Heart left ventricle (tissue), 16 donors: ENCODE measurements at regions not wholly inside any gene's neighbourhood (a gene's known extent, or its start where the extent isn't known, plus 50 kb on each side); places are given as distances from the start of the nearest gene placed in this dataset.
A peak's percentile ranks its signal among the peaks of the same experiment; 100 is the strongest.

Source experiments
- ATAC-seq, 4 donors: fragments of 200-7000 bp; cut with Tn5 transposase; one replicate each; pipeline ENCODE4 v1.9.1; 2020 to 2022; ENCODE audit warnings: moderate library complexity in 4 of 4, mild to moderate bottlenecking in 3 of 4, moderate number of reproducible peaks in 1 of 4
- DNase-seq, 5 donors: peaks; one replicate each; pipeline ENCODE4 v3.0.0-alpha.2; 2020
- H3K27ac ChIP-seq, 12 donors: fragments of 200-600 bp; sonication (generic) in 4 of 12; one replicate each; pipeline versions ENCODE4 v1.5.0 to v1.8.0; 2016 to 2022; ENCODE audit warnings: mild to moderate bottlenecking in 2 of 12
- H3K27me3 ChIP-seq, 9 donors: fragments of 200-600 bp; sonication (generic) in 2 of 9; one replicate each; pipeline versions ENCODE4 v1.5.1 to v1.8.0; 2016 to 2022; ENCODE audit warnings: mild to moderate bottlenecking in 3 of 9
- H3K36me3 ChIP-seq, 9 donors: fragments of 200-600 bp; sonication (generic) in 2 of 9; one replicate each; pipeline versions ENCODE4 v1.5.0 to v1.8.0; 2018 to 2022; ENCODE audit warnings: mild to moderate bottlenecking in 2 of 9
- H3K4me1 ChIP-seq, 12 donors: fragments of 200-600 bp; sonication (generic) in 4 of 12; one replicate each; pipeline versions ENCODE4 v1.5.0 to v1.8.0; 2016 to 2022; ENCODE audit warnings: mild to moderate bottlenecking in 3 of 12
- H3K4me3 ChIP-seq, 12 donors: fragments of 200-600 bp; sonication (generic) in 4 of 12; one replicate each; pipeline versions ENCODE4 v1.5.0 to v1.8.0; 2017 to 2022; ENCODE audit warnings: mild to moderate bottlenecking in 9 of 12, moderate library complexity in 4 of 12
- H3K9me3 ChIP-seq, 12 donors: fragments of 200-600 bp; sonication (generic) in 4 of 12; one replicate each; pipeline versions ENCODE4 v1.5.0 to v1.8.0; 2016 to 2022; ENCODE audit warnings: mild to moderate bottlenecking in 1 of 12
- CTCF ChIP-seq, 12 donors: fragments of 200-600 bp; sonication (generic) in 4 of 12; IDR thresholded peaks; one replicate each; pipeline versions ENCODE4 v1.5.0 to v1.8.0; 2018 to 2022; ENCODE audit warnings: antibody characterized with exemption in 12 of 12, mild to moderate bottlenecking in 5 of 12
- POLR2A ChIP-seq, 2 donors: fragments of 450-650 bp; IDR thresholded peaks; one replicate each; pipeline ENCODE4 v1.6.1; 2017; ENCODE audit warnings: antibody characterized with exemption in 2 of 2, mild to moderate bottlenecking in 2 of 2, moderate library complexity in 2 of 2
- WGBS, 4 donors: extraction: QIAGEN DNeasy Blood & Tissue Kit in 2 of 4; methylation state at CpG; one replicate each; pipeline versions ENCODE4 v1.1.5 to v1.1.7; 2013 to 2018; 5-methylcytosine and 5-hydroxymethylcytosine counted together
- intact Hi-C, 10 donors: fragments of 100-400 bp; cut with DNase I; formaldehyde crosslinking; loops; one replicate each; pipeline versions ENCODE4 v1.11.1 to v1.14.2; 2022
- donor health status: ischemic (EF 13 %, LVEDD 7.1; RV severe dilation, severe dysfunction).
- donor health status: healthy with polysubstance abuse.
- donor health status: DM: no; HTN: yes; CAD: no.
- donor health status: DM: no; HTN: no; CAD: no.
- donor health status: ischemic (EF 25% LVEDD 6.9; RV normal size, moderate dysfunction).
- donor health status: ischemic (EF 25% LVEDD 5.7; RV mildly dilated, moderate dysfunction).
- donor health status: healthy.
- donor health status: DM: yes; HTN: yes; CAD: no.
- donor health status: ischemic (EF 35%, LVEDD 5.7; RV mildly dilated, moderate dysfunction).
- donor health status: nonischemic (EF 11% LVEDD 7.7; RV severe dilation, severe dysfunction).
- donor health status: DM: yes; HTN: yes; CAD: no.
- donor health status: PGD.
- donor health status: ischemic (EF 29% LVEDD 5.4; RV normal size, mild dysfunction).
- donor health status: nonischemic (EF 23%, LVEDD 6.1; RV moderate dilation, normal function).

GRCh38 chr14:97554597-97554996 lies 757.4 kb downstream of the VRK1 start:
- Histone ChIP-seq H3K27me3 (peaks cover 0 to 17% (median 0%) of the 10 kb centered on the region in 9 donors), H3K9me3 (peaks cover 0 to 3% (median 0%) of the 10 kb centered on the region in 12 donors), H3K4me3 (no peak overlapping the region), H3K4me1 (no peaks in the 10 kb centered on the region), H3K36me3 (no peaks in the 10 kb centered on the region), H3K27ac (no peak overlapping the region)
- TF ChIP-seq CTCF (IDR thresholded peaks at IDR 0.05) (no peak), POLR2A (IDR thresholded peaks at IDR 0.05) (no peak)
- intact Hi-C loops = no loop called here
- WGBS, 4 donors = 52 to 60% (median 55%) methylated on average over 4 of the region's 4 CpGs
- DNase-seq (no peak), ATAC-seq (no peak)

GRCh38 chr14:97564334-97564733 lies 767.2 kb downstream of the VRK1 start:
- no peak for ATAC-seq
- Histone ChIP-seq H3K4me3 (no peak overlapping the region), H3K4me1 (no peaks in the 10 kb centered on the region), H3K27ac (no peak overlapping the region), H3K36me3 (no peaks in the 10 kb centered on the region), H3K9me3 (peaks cover 0 to 6% (median 0%) of the 10 kb centered on the region in 12 donors), H3K27me3 (peaks cover 0 to 5% (median 0%) of the 10 kb centered on the region in 9 donors)
- WGBS, 4 donors = 54 to 60% (median 57%) methylated on average over 3 of the region's 3 CpGs
- DNase-seq = no peak
- TF ChIP-seq POLR2A (IDR thresholded peaks at IDR 0.05) (no peak), CTCF (IDR thresholded peaks at IDR 0.05) (no peak)
- intact Hi-C loops = no loop called here

GRCh38 chr14:97571201-97571600 lies 774.0 kb downstream of the VRK1 start:
- ATAC-seq (no peak), DNase-seq (no peak)
- intact Hi-C loops = no loop called here
- no peak overlapping the region for H3K27ac ChIP-seq
- H3K36me3 ChIP-seq = no peaks in the 10 kb centered on the region
- WGBS, 4 donors = 87 to 92% (median 89%) methylated on average over 5 of the region's 5 CpGs
- TF ChIP-seq POLR2A (IDR thresholded peaks at IDR 0.05) (no peak), CTCF (IDR thresholded peaks at IDR 0.05) (no peak)
- H3K27me3 ChIP-seq = peaks cover 0 to 13% (median 0%) of the 10 kb centered on the region in 9 donors
- H3K4me3 ChIP-seq = no peak overlapping the region
- H3K4me1 ChIP-seq = no peaks in the 10 kb centered on the region
- peaks cover 0 to 4% (median 0%) of the 10 kb centered on the region in 12 donors for H3K9me3 ChIP-seq

GRCh38 chr14:97571866-97572555 lies 774.8 kb downstream of the VRK1 start:
- Histone ChIP-seq H3K9me3 (peaks cover 0 to 4% (median 0%) of the 10 kb centered on the region in 12 donors), H3K36me3 (no peaks in the 10 kb centered on the region), H3K4me1 (no peaks in the 10 kb centered on the region), H3K27ac (no peak overlapping the region), H3K4me3 (no peak overlapping the region), H3K27me3 (peaks cover 0 to 13% (median 0%) of the 10 kb centered on the region in 9 donors)
- TF ChIP-seq POLR2A (IDR thresholded peaks at IDR 0.05) (no peak), CTCF (IDR thresholded peaks at IDR 0.05) (no peak)
- 70 to 78% (median 74%) methylated on average over 5 of the region's 5 CpGs for WGBS, 4 donors
- ATAC-seq (peak in 1 of 4 donors; percentile 34), DNase-seq (no peak)
- intact Hi-C loops = no loop called here
